GM21528 (cell line): ENCODE measurements at regions not wholly inside any gene's neighbourhood (a gene's known extent, or its start where the extent isn't known, plus 50 kb on each side); places are given as distances from the start of the nearest gene placed in this dataset.
"Not testable (repeated sequence)": the region's sequence is repeated elsewhere in the genome, so short reads cannot be mapped to it uniquely, and the experiment has no call there.

Experiments
- ATAC-seq: cut with Tn5 transposase; IDR thresholded peaks from one replicate; pipeline ENCODE4 v1.9.1; 2021; ENCODE audit warnings: mild to moderate bottlenecking, moderate library complexity; ENCODE audit not compliant: unreplicated experiment, low FRiP score

- no peak for ATAC-seq
Measured at GRCh38 chr2:235212501-235213158, 260.8 kb downstream of the SH3BP4 start.

GRCh38 chr2:235215248-235215647, 263.4 kb downstream of the SH3BP4 start:
- no peak for ATAC-seq

GRCh38 chr2:235216901-235217300, 265.1 kb downstream of the SH3BP4 start:
- no peak for ATAC-seq

- ATAC-seq, result no peak
Measured at GRCh38 chr2:235217846-235218245, 266.0 kb downstream of the SH3BP4 start.

GRCh38 chr2:235218486-235218907, 266.7 kb downstream of the SH3BP4 start:
- ATAC-seq, result no peak

GRCh38 chr2:235219048-235219447, 267.2 kb downstream of the SH3BP4 start:
- ATAC-seq, result no peak

GRCh38 chr2:235220331-235220730, 268.5 kb downstream of the SH3BP4 start:
- no peak for ATAC-seq

GRCh38 chr2:235223011-235223410, 270.8 kb upstream of the AGAP1 start:
- ATAC-seq, result no peak

GRCh38 chr2:235224410-235224809, 269.4 kb upstream of the AGAP1 start:
- ATAC-seq, result no peak

GRCh38 chr2:235225261-235225660, 268.6 kb upstream of the AGAP1 start:
- no peak for ATAC-seq

GRCh38 chr2:235227590-235227989, 266.3 kb upstream of the AGAP1 start:
- ATAC-seq, result no peak

- ATAC-seq, result not testable (repeated sequence)
Measured at GRCh38 chr2:235228422-235228821, 265.4 kb upstream of the AGAP1 start.

GRCh38 chr2:235229236-235229635, 264.6 kb upstream of the AGAP1 start:
- no peak for ATAC-seq

GRCh38 chr2:235230821-235231601, 262.8 kb upstream of the AGAP1 start:
- ATAC-seq, result no peak

- no peak for ATAC-seq
Measured at GRCh38 chr2:235232449-235233433, 261.1 kb upstream of the AGAP1 start.

- ATAC-seq, result no peak
Measured at GRCh38 chr2:235234736-235235135, 259.1 kb upstream of the AGAP1 start.

GRCh38 chr2:235235977-235236767, 257.7 kb upstream of the AGAP1 start:
- no peak for ATAC-seq

- no peak for ATAC-seq
Measured at GRCh38 chr2:235238537-235238936, 255.3 kb upstream of the AGAP1 start.

- ATAC-seq, result no peak
Measured at GRCh38 chr2:235240574-235240973, 253.3 kb upstream of the AGAP1 start.
